ENCODE measurements at regions not wholly inside any gene's neighbourhood (a gene's known extent, or its start where the extent isn't known, plus 50 kb on each side); places are given as distances from the start of the nearest gene placed in this dataset.

DNA sequence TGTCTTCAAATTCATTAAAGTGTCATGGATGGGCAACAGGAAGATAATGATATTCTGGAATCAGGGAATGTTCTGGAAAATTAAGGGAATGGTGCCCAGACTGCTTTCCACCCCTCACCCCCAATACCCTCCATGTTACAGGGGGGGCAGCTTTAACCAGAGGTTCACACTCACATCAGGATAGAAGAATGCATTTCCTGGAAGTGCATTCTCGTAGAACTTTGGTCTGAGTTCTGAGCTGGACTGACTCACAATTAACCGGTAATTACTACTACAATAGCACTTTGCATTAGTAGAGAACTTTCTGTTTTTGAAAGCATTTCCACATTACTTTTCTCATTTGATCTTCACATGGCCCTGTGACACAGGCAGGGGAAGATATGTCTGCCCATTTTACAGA, 52.5 kb upstream of the SHISA3 start:
- FAIRE-seq (no peak), DNase-seq (ENCODE audit: insufficient read length, low spot score) (no peak)
- TF ChIP-seq, protein P1, sequence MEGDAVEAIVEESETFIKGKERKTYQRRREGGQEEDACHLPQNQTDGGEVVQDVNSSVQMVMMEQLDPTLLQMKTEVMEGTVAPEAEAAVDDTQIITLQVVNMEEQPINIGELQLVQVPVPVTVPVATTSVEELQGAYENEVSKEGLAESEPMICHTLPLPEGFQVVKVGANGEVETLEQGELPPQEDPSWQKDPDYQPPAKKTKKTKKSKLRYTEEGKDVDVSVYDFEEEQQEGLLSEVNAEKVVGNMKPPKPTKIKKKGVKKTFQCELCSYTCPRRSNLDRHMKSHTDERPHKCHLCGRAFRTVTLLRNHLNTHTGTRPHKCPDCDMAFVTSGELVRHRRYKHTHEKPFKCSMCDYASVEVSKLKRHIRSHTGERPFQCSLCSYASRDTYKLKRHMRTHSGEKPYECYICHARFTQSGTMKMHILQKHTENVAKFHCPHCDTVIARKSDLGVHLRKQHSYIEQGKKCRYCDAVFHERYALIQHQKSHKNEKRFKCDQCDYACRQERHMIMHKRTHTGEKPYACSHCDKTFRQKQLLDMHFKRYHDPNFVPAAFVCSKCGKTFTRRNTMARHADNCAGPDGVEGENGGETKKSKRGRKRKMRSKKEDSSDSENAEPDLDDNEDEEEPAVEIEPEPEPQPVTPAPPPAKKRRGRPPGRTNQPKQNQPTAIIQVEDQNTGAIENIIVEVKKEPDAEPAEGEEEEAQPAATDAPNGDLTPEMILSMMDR (IDR thresholded peaks at IDR 0.05; ENCODE audit: insufficient read depth, missing control alignments), result no peak

DNA sequence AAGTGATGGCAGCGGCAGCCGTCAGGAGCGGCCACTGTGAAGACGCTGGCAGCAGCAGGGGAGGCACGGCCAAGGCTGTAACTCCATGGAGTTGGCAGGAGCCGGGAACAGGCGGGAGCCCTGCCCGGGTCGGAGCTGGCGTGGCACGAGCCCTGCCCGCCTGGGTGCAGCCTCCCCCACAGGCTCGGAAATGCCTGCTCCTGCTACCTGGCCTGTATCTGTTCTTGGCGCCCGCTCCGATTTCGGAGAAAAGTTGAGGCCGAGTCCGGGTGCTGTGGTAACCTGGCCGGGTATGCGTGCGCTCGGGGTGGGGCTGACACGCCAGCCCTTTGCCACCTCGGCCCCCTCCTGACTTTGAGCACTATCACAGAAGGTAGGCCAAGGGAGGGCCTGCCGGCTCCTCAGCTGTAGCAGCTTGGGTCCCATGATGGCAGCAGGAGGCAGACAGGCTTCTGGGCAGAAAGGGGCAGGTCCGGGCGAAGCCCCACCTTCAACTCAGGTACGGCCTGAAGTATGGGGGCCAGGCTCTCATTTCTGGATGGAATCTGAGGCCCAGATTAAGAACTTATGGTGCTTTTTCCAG, 51.2 kb upstream of the SHISA3 start:
- TF ChIP-seq, protein P1 (IDR thresholded peaks at IDR 0.05; ENCODE audit: insufficient read depth, missing control alignments), result no peak
- FAIRE-seq (no peak), DNase-seq (ENCODE audit: insufficient read length, low spot score) (no peak)

DNA sequence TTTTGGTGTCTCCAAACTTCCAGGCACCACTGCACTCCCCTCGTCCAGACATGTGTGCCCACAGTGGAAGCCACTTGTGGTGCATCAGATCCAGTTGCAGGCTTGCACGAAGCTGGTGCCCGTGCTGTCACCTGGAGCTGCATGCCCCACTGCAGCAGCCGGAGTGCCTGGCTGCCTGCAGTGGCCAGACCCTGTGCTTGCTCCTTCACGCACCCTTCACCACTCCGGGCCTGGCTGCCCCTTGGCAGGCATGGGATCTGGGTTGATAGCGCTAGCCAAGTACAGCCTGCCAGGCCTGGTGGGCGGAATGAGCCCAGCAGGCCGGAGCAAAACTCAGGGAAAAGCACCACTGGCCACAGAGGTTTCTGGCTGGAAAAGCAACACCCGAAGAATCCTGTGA, 50.2 kb upstream of the SHISA3 start:
- DNase-seq (ENCODE audit: insufficient read length, low spot score), result no peak
- TF ChIP-seq, protein P1 (IDR thresholded peaks at IDR 0.05; ENCODE audit: insufficient read depth, missing control alignments), result no peak
- FAIRE-seq, result no peak
